ENCODE measurements at regions not wholly inside any gene's neighbourhood (a gene's known extent, or its start where the extent isn't known, plus 50 kb on each side); places are given as distances from the start of the nearest gene placed in this dataset.

- no peak for TF ChIP-seq REST (IDR thresholded peaks at IDR 0.05; ENCODE audit: low read depth)
Observed at GRCh38 chr3:64888165-64888564, 200.4 kb upstream of the ADAMTS9 start (continued).

- TF ChIP-seq SRF (IDR thresholded peaks at IDR 0.05; ENCODE audit: low read depth) (no peak), YY1 (IDR thresholded peaks at IDR 0.05; ENCODE audit: extremely low read depth, insufficient replicate concordance, low read depth, low read length) (no peak), SP1 (IDR thresholded peaks at IDR 0.05; ENCODE audit: low read depth) (no peak), SIN3A (IDR thresholded peaks at IDR 0.05; ENCODE audit: low read depth) (no peak)
- Histone ChIP-seq H3K79me2 (ENCODE audit: insufficient read depth, low read length) (no peaks in the 10 kb centered on the region), H3K9me2 (ENCODE audit: insufficient read depth) (no peaks in the 10 kb centered on the region), H4K20me1 (ENCODE audit: insufficient read depth) (no peaks in the 10 kb centered on the region), H3K4me1 (ENCODE audit: control insufficient read depth in 1 of 2, insufficient read depth in 2 of 2, low read length in 2 of 2) (no peaks in the 10 kb centered on the region), H3K4me3 (replicated peaks in 1 of 2; ENCODE audit: low read depth in 1 of 2, low read length in 2 of 2) (no peak overlapping the region), H3K4me2 (ENCODE audit: low read length) (no peak overlapping the region), H3K9ac (ENCODE audit: low read length) (no peak overlapping the region), H2AFZ (ENCODE audit: low read depth, low read length, poor library complexity, severe bottlenecking) (no peak overlapping the region), H3K27me3 (ENCODE audit: insufficient read depth, low read length) (0 out of 2 replicates have a peak, but pooled peaks cover 12% of the 10 kb centered on the region), H3K36me3 (ENCODE audit: control insufficient read depth in 1 of 2, insufficient read depth in 2 of 2, low read length in 2 of 2) (no peaks in the 10 kb centered on the region), H3K9me3 (ENCODE audit: control insufficient read depth in 1 of 2, insufficient read depth in 1 of 2, low read depth in 1 of 2, low read length in 2 of 2) (no peaks in the 10 kb centered on the region), H3K27ac (ENCODE audit: low read depth, low read length) (no peak overlapping the region)
- ChIA-PET POLR2A (no interaction called here), RAD21 (ENCODE audit: low non-redundant PET in 1 of 2, low total read pairs in 2 of 2, uncharacterized antibody in 2 of 2, unreplicated experiment in 2 of 2) (no interaction called here), CTCF (no interaction called here)
- BruUV-seq (replicated peaks): no TSS peak
- DNase-seq (ENCODE audit: low read depth, low spot score): no peak
- ATAC-seq: no peak
- intact Hi-C loops (cut with micrococcal nuclease): no loop called here
Observed at GRCh38 chr3:64885055-64885454, 197.3 kb upstream of the ADAMTS9 start.
